A549 (cell line): ENCODE measurements at regions not wholly inside any gene's neighbourhood (a gene's known extent, or its start where the extent isn't known, plus 50 kb on each side); places are given as distances from the start of the nearest gene placed in this dataset.

Source experiments
- ATAC-seq, 2 experiments: fragments of 200-7000 bp in 1 of 2; fragments of >200 bp in 1 of 2; cut with Nextera tagmentation in 1 of 2; cut with Tn5 transposase in 1 of 2; 3 replicates each; pipeline versions ENCODE4 v1.8.0 to v1.9.1; 2018 to 2020; ENCODE audit warnings: mild to moderate bottlenecking in 1 of 2, moderate library complexity in 1 of 2
- CTCF ChIA-PET: fragments of 300-600 bp; sonication (Branson Sonifier 250); formaldehyde crosslinking; extraction: SDS; loops from one replicate; lab custom pipeline; 2021; ENCODE audit warnings: antibody characterized with exemption, inconsistent platforms; lab: Yijun Ruan, JAX
- POLR2A ChIA-PET: fragments of 350-600 bp; formaldehyde crosslinking; extraction: SDS; loops from one replicate; lab custom pipeline; 2021; ENCODE audit warnings: antibody characterized with exemption, inconsistent platforms; lab: Yijun Ruan, JAX
- DNase-seq, 2 experiments: peaks; one replicate each; pipeline versions ENCODE4 v3.0.0 to v3.0.0-alpha.2; 2011 to 2016; ENCODE audit warnings: low read depth in 1 of 2, low spot score in 1 of 2
- FAIRE-seq: peaks from 2 replicates; lab custom pipeline; 2011; peaks lifted over from hg19 to GRCh38; lab: Jason Lieb, UNC
- H3K27ac ChIP-seq, 2 experiments: fragments of >200 bp; sonication (Bioruptor Twin); formaldehyde crosslinking; 3 replicates each; pipeline ENCODE4 v1.5.1; 2016 to 2017
- H3K4me1 ChIP-seq: fragments of >200 bp; sonication (Bioruptor Twin); formaldehyde crosslinking; 3 replicates; pipeline ENCODE4 v1.6.1; 2016
- H3K4me2 ChIP-seq: fragments of >200 bp; sonication (Bioruptor Twin); formaldehyde crosslinking; 3 replicates; pipeline ENCODE4 v1.6.1; 2016
- H3K4me3 ChIP-seq: fragments of >200 bp; sonication (Bioruptor Twin); formaldehyde crosslinking; 3 replicates; pipeline ENCODE4 v1.5.1; 2016
- H3K9me3 ChIP-seq: fragments of >200 bp; sonication (Bioruptor Twin); formaldehyde crosslinking; 3 replicates; pipeline ENCODE4 v1.6.1; 2016
- BHLHE40 ChIP-seq: IDR thresholded peaks from 2 replicates; pipeline ENCODE4 v1.6.1; 2012; ENCODE audit warnings: low read depth, low read length, inconsistent platforms
- CBX2 ChIP-seq: fragments of 200-600 bp; sonication (generic); IDR thresholded peaks from 2 replicates; pipeline ENCODE4 v1.6.1; 2016; ENCODE audit warnings: low read depth, mild to moderate bottlenecking, borderline replicate concordance
- CHD2 ChIP-seq: fragments of 150-350 bp; IDR thresholded peaks from 2 replicates; pipeline ENCODE4 v1.6.1; 2014; ENCODE audit warnings: low read length; ENCODE audit not compliant: partially characterized antibody
- CTCF ChIP-seq: fragments of >200 bp; sonication (Bioruptor Twin); formaldehyde crosslinking; IDR thresholded peaks from 3 replicates; pipeline ENCODE4 v1.5.1; 2016
- EHF ChIP-seq: fragments of 250-450 bp; sonication (Bioruptor Pico); IDR thresholded peaks from 2 replicates; pipeline ENCODE4 v1.5.0; 2020; ENCODE audit warnings: mild to moderate bottlenecking
- EP300 ChIP-seq, 2 experiments: fragments of >200 bp; sonication (Bioruptor Twin); formaldehyde crosslinking; IDR thresholded peaks; 2 replicates in 1 of 2; 3 replicates in 1 of 2; pipeline ENCODE4 v1.6.1; 2016 to 2017
- FOSL2 ChIP-seq, 2 experiments: fragments of 450-650 bp in 1 of 2; fragments of >200 bp in 1 of 2; sonication (Bioruptor Twin) in 1 of 2; formaldehyde crosslinking; IDR thresholded peaks; 2 replicates each; pipeline versions ENCODE4 v1.5.0 to v1.6.1; 2016 to 2020; ENCODE audit warnings: mild to moderate bottlenecking in 1 of 2, moderate library complexity in 1 of 2
- FOXS1 ChIP-seq: fragments of 250-450 bp; sonication (Bioruptor Pico); IDR thresholded peaks from 2 replicates; pipeline ENCODE4 v1.5.0; 2020; ENCODE audit warnings: mild to moderate bottlenecking, moderate library complexity
- HDAC2 ChIP-seq: fragments of 200-600 bp; sonication (generic); IDR thresholded peaks from 2 replicates; pipeline ENCODE4 v1.6.1; 2016
- HES2 ChIP-seq: fragments of >200 bp; sonication (Bioruptor Twin); formaldehyde crosslinking; IDR thresholded peaks from 2 replicates; pipeline ENCODE4 v1.6.1; 2016
- HMGXB4 ChIP-seq: fragments of 250-450 bp; sonication (Bioruptor Pico); IDR thresholded peaks from 2 replicates; pipeline ENCODE4 v1.5.0; 2021; ENCODE audit warnings: mild to moderate bottlenecking, moderate library complexity, borderline replicate concordance
- HOXB13 ChIP-seq: fragments of 250-450 bp; sonication (Bioruptor Pico); IDR thresholded peaks from 2 replicates; pipeline ENCODE4 v1.5.0; 2020; ENCODE audit warnings: low read depth, mild to moderate bottlenecking, moderate library complexity
- HOXB5 ChIP-seq: fragments of 250-450 bp; sonication (Bioruptor Pico); IDR thresholded peaks from 2 replicates; pipeline ENCODE4 v1.5.0; 2020; ENCODE audit warnings: mild to moderate bottlenecking, moderate library complexity
- KDM5A ChIP-seq: fragments of 200-600 bp; sonication (generic); IDR thresholded peaks from 2 replicates; pipeline ENCODE4 v1.6.1; 2016; ENCODE audit warnings: antibody characterized with exemption, mild to moderate bottlenecking
- MAZ ChIP-seq: fragments of 150-350 bp; IDR thresholded peaks from 2 replicates; pipeline ENCODE4 v1.6.1; 2014; ENCODE audit warnings: antibody characterized with exemption, low read depth, low read length, borderline replicate concordance
- NPAS2 ChIP-seq: fragments of 250-450 bp; sonication (Bioruptor Pico); IDR thresholded peaks from 2 replicates; pipeline ENCODE4 v1.8.0; 2022; ENCODE audit warnings: mild to moderate bottlenecking, moderate library complexity, borderline replicate concordance
- NR3C1 ChIP-seq: fragments of >200 bp; sonication (Bioruptor Twin); formaldehyde crosslinking; IDR thresholded peaks from 3 replicates; pipeline ENCODE4 v1.6.1; 2017
- POLR2A ChIP-seq: IDR thresholded peaks from 2 replicates; pipeline ENCODE4 v1.6.1; 2012; ENCODE audit warnings: mild to moderate bottlenecking, low read length
- RARB ChIP-seq: fragments of 250-450 bp; sonication (Bioruptor Pico); IDR thresholded peaks from 2 replicates; pipeline ENCODE4 v1.8.0; 2021; ENCODE audit warnings: mild to moderate bottlenecking, moderate library complexity
- SMC3 ChIP-seq: fragments of >200 bp; sonication (Bioruptor Twin); formaldehyde crosslinking; IDR thresholded peaks from 3 replicates; pipeline ENCODE4 v1.6.1; 2018; ENCODE audit warnings: inconsistent platforms
- USF2 ChIP-seq: fragments of 450-650 bp; IDR thresholded peaks from 2 replicates; pipeline ENCODE4 v1.6.1; 2014; ENCODE audit warnings: antibody characterized with exemption
- ZC3H11A ChIP-seq: fragments of 450-650 bp; IDR thresholded peaks from 2 replicates; pipeline ENCODE4 v1.6.1; 2014; ENCODE audit warnings: antibody characterized with exemption, mild to moderate bottlenecking
- WGBS: methylation state at CpG from one replicate; pipeline ENCODE4 v1.1.6; 2017; ENCODE audit errors: missing lambda C conversion rate; 5-methylcytosine and 5-hydroxymethylcytosine counted together

GRCh38 chr6:130547723-130548122 lies 181.9 kb downstream of the TMEM200A start:
- FAIRE-seq (no peak), ATAC-seq (no peak), DNase-seq (no peak)
- Histone ChIP-seq H3K27ac (no peak overlapping the region), H3K9me3 (no peaks in the 10 kb centered on the region), H3K4me2 (no peak overlapping the region), H3K4me3 (no peak overlapping the region), H3K4me1 (no peaks in the 10 kb centered on the region)
- ChIA-PET POLR2A (no interaction called here), CTCF (no interaction called here)
- no peak for TF ChIP-seq BHLHE40
- TF ChIP-seq HDAC2, result no peak
- TF ChIP-seq USF2, result no peak
- TF ChIP-seq CBX2, result no peak
- TF ChIP-seq FOXS1 (CRISPR knock-in tag), result no peak
- TF ChIP-seq HMGXB4 (CRISPR knock-in tag), result no peak
- WGBS, result 7% methylated on average over 3 of the region's 3 CpGs

- Histone ChIP-seq H3K9me3 (no peaks in the 10 kb centered on the region), H3K4me1 (no peaks in the 10 kb centered on the region), H3K4me3 (no peak overlapping the region), H3K4me2 (no peak overlapping the region), H3K27ac (no peak overlapping the region)
- FAIRE-seq, result no peak
- no peak for ATAC-seq
- POLR2A ChIA-PET, result no interaction called here
- DNase-seq, result no peak
- WGBS, result 13% methylated on average over 3 of the region's 3 CpGs
- CTCF ChIA-PET, result interaction anchor here (0.6 kb wide), 1 partner anchor 86 kb away, joined by 3 read pairs; no protein-coding TSS in a partner anchor
- TF ChIP-seq HOXB13 (CRISPR knock-in tag) (no peak), RARB (no peak), SMC3 (no peak), HOXB5 (CRISPR knock-in tag) (no peak), EP300 (IDR thresholded peaks at IDR 0.05) (no peak), CHD2 (no peak), FOXS1 (CRISPR knock-in tag) (no peak), KDM5A (no peak), ZC3H11A (no peak), HES2 (no peak), FOSL2 (IDR thresholded peaks at IDR 0.05) (no peak), FOSL2 (CRISPR knock-in tag; IDR thresholded peaks at IDR 0.05) (no peak), NR3C1 (no peak), CTCF (no peak)
These were observed 191.8 kb downstream of the TMEM200A start for GRCh38 chr6:130557481-130558112.

- 0% methylated on average over 1 of the region's 1 CpG for WGBS
- CTCF ChIA-PET, result no interaction called here
- POLR2A ChIA-PET, result no interaction called here
- no peak for DNase-seq
- Histone ChIP-seq H3K9me3 (no peaks in the 10 kb centered on the region), H3K27ac (no peak overlapping the region), H3K4me2 (no peak overlapping the region), H3K4me3 (no peak overlapping the region), H3K4me1 (no peaks in the 10 kb centered on the region)
- TF ChIP-seq NPAS2 (CRISPR knock-in tag) (no peak), POLR2A (no peak), EHF (CRISPR knock-in tag) (no peak), MAZ (no peak)
- no peak for ATAC-seq
- no peak for FAIRE-seq
These were observed 192.3 kb downstream of the TMEM200A start for GRCh38 chr6:130558131-130558530.
